H9 (cell line): ENCODE measurements at regions not wholly inside any gene's neighbourhood (a gene's known extent, or its start where the extent isn't known, plus 50 kb on each side); places are given as distances from the start of the nearest gene placed in this dataset.

Experiments
- DNase-seq: peaks from one replicate; pipeline ENCODE4 v3.0.0-alpha.2; 2017
- H2AFZ ChIP-seq: one replicate; pipeline ENCODE4 v1.6.1; 2013; ENCODE audit warnings: mild to moderate bottlenecking, low read length, control low read depth, moderate library complexity
- H2AK5ac ChIP-seq: 2 replicates; pipeline ENCODE4 v1.6.1; 2013; ENCODE audit warnings: low read length, control low read depth, mixed read lengths; ENCODE audit not compliant: insufficient read length
- H2BK120ac ChIP-seq: one replicate; pipeline ENCODE4 v1.6.1; 2013; ENCODE audit warnings: low read depth, mild to moderate bottlenecking, low read length, control low read depth, inconsistent platforms; ENCODE audit not compliant: poor library complexity, severe bottlenecking
- H2BK12ac ChIP-seq: 2 replicates; pipeline ENCODE4 v1.6.1; 2013; ENCODE audit warnings: low read length, control low read depth, mixed read lengths, low read depth; ENCODE audit not compliant: insufficient read length
- H2BK15ac ChIP-seq: 2 replicates; pipeline ENCODE4 v1.6.1; 2013; ENCODE audit warnings: low read depth, low read length, control low read depth
- H2BK20ac ChIP-seq: one replicate; pipeline ENCODE4 v1.6.1; 2013; ENCODE audit warnings: low read depth, mild to moderate bottlenecking, low read length, control low read depth, inconsistent platforms; ENCODE audit not compliant: poor library complexity, severe bottlenecking
- H2BK5ac ChIP-seq: 2 replicates; pipeline ENCODE4 v1.6.1; 2013; ENCODE audit warnings: low read length, control low read depth, mixed read lengths; ENCODE audit not compliant: insufficient read length
- H3K14ac ChIP-seq: 2 replicates; pipeline ENCODE4 v1.6.1; 2013; ENCODE audit warnings: low read length, control low read depth; ENCODE audit not compliant: insufficient read depth
- H3K18ac ChIP-seq: 2 replicates; pipeline ENCODE4 v1.6.1; 2013; ENCODE audit warnings: low read depth, mild to moderate bottlenecking, mixed read lengths, low read length, control low read depth; ENCODE audit not compliant: insufficient read length
- H3K23ac ChIP-seq: 2 replicates; pipeline ENCODE4 v1.6.1; 2013; ENCODE audit warnings: low read length, control low read depth, mixed read lengths, low read depth; ENCODE audit not compliant: insufficient read length
- H3K23me2 ChIP-seq: 2 replicates; pipeline ENCODE4 v1.6.1; 2013; ENCODE audit warnings: low read depth, mild to moderate bottlenecking, mixed read lengths, low read length, control low read depth; ENCODE audit not compliant: insufficient read length, poor library complexity, severe bottlenecking
- H3K27ac ChIP-seq: 2 replicates; pipeline ENCODE4 v1.5.1; 2013; ENCODE audit warnings: low read length, control low read depth, mixed read lengths, low read depth; ENCODE audit not compliant: insufficient read length
- H3K27me3 ChIP-seq: 2 replicates; pipeline ENCODE4 v1.6.1; 2013; ENCODE audit warnings: low read length, control low read depth, inconsistent platforms; ENCODE audit not compliant: insufficient read depth
- H3K4ac ChIP-seq: 2 replicates; pipeline ENCODE4 v1.6.1; 2013; ENCODE audit warnings: low read depth, mild to moderate bottlenecking, control low read depth, inconsistent platforms, low read length, moderate library complexity
- H3K4me1 ChIP-seq: 2 replicates; pipeline ENCODE4 v1.6.1; 2013; ENCODE audit warnings: low read length, control low read depth, inconsistent platforms; ENCODE audit not compliant: insufficient read depth
- H3K4me2 ChIP-seq: 2 replicates; pipeline ENCODE4 v1.6.1; 2013; ENCODE audit warnings: low read length, control low read depth, mixed read lengths; ENCODE audit not compliant: insufficient read length, insufficient read depth
- H3K56ac ChIP-seq: 2 replicates; pipeline ENCODE4 v1.6.1; 2013; ENCODE audit warnings: low read depth, mild to moderate bottlenecking, mixed read lengths, low read length, control low read depth; ENCODE audit not compliant: insufficient read length
- H3K79me1 ChIP-seq: 2 replicates; pipeline ENCODE4 v1.6.1; 2013; ENCODE audit warnings: low read depth, mild to moderate bottlenecking, moderate library complexity, low read length, control low read depth, inconsistent platforms; ENCODE audit not compliant: insufficient read depth, poor library complexity, severe bottlenecking
- H3K79me2 ChIP-seq: 2 replicates; pipeline ENCODE4 v1.6.1; 2013; ENCODE audit warnings: low read length, control low read depth, inconsistent platforms; ENCODE audit not compliant: insufficient read depth
- H3K9ac ChIP-seq: 2 replicates; pipeline ENCODE4 v1.6.1; 2013; ENCODE audit warnings: low read length, control low read depth, mixed read lengths; ENCODE audit not compliant: insufficient read length; ENCODE audit errors: extremely low read depth
- H3K9me3 ChIP-seq: one replicate; pipeline ENCODE4 v1.6.1; 2013; ENCODE audit warnings: low read depth, low read length, inconsistent platforms; ENCODE audit not compliant: control insufficient read depth
- H3T11ph ChIP-seq: one replicate; pipeline ENCODE4 v1.6.1; 2013; ENCODE audit warnings: mild to moderate bottlenecking, low read length, control low read depth, inconsistent platforms
- H4K20me1 ChIP-seq: one replicate; pipeline ENCODE4 v1.6.1; 2013; ENCODE audit not compliant: control insufficient read depth, insufficient read length, insufficient read depth
- H4K5ac ChIP-seq: 2 replicates; pipeline ENCODE4 v1.6.1; 2013; ENCODE audit warnings: low read depth, mild to moderate bottlenecking, mixed read lengths, low read length, control low read depth; ENCODE audit not compliant: insufficient read length
- H4K8ac ChIP-seq: replicated peaks from 2 replicates; pipeline ENCODE4 v1.6.1; 2013; ENCODE audit warnings: low read length, control low read depth, mixed read lengths, low read depth; ENCODE audit not compliant: insufficient read length
- H4K91ac ChIP-seq: 2 replicates; pipeline ENCODE4 v1.6.1; 2013; ENCODE audit warnings: low read depth, mild to moderate bottlenecking, moderate library complexity, mixed read lengths, low read length, control low read depth; ENCODE audit not compliant: insufficient read length
- H3K27ac Mint-ChIP-seq, 3 experiments: 2 replicates in 2 of 3; 3 replicates in 1 of 3; pipeline ENCODE4 v1.8.0; 2020 to 2021; ENCODE audit warnings: mixed read lengths in 3 of 3, mild to moderate bottlenecking in 1 of 3, moderate library complexity in 1 of 3
- H3K27me3 Mint-ChIP-seq: 2 replicates; pipeline ENCODE4 v1.8.0; 2021; ENCODE audit warnings: low read depth, mild to moderate bottlenecking, moderate library complexity, mixed read lengths
- H3K36me3 Mint-ChIP-seq, 3 experiments: 2 replicates in 2 of 3; 3 replicates in 1 of 3; pipeline ENCODE4 v1.8.0; 2020 to 2021; ENCODE audit warnings: low read depth in 3 of 3, mixed read lengths in 3 of 3; ENCODE audit not compliant: insufficient read depth in 1 of 3
- H3K4me1 Mint-ChIP-seq, 2 experiments: 2 replicates each; pipeline ENCODE4 v1.8.0; 2020; ENCODE audit warnings: mixed read lengths in 2 of 2
- H3K4me3 Mint-ChIP-seq, 2 experiments: 2 replicates in 1 of 2; 3 replicates in 1 of 2; pipeline ENCODE4 v1.8.0; 2020 to 2021; ENCODE audit warnings: mild to moderate bottlenecking in 2 of 2, mixed read lengths in 2 of 2, moderate library complexity in 1 of 2
- H3K9me3 Mint-ChIP-seq, 2 experiments: 2 replicates in 1 of 2; 3 replicates in 1 of 2; pipeline ENCODE4 v1.8.0; 2020; ENCODE audit warnings: mild to moderate bottlenecking in 2 of 2, mixed read lengths in 2 of 2, moderate library complexity in 1 of 2
- CTCF ChIP-seq: fragments of 200-600 bp; sonication (generic); conservative IDR thresholded peaks from 3 replicates; pipeline ENCODE4 v1.8.0; 2021; ENCODE audit warnings: antibody characterized with exemption, mild to moderate bottlenecking
- WGBS: extraction: QIAGEN DNeasy Blood & Tissue Kit; methylation state at CpG from one replicate; pipeline ENCODE4 v1.1.7; 2013; ENCODE audit warnings: missing lambda C conversion rate, low lambda C conversion rate, mixed read lengths; ENCODE audit not compliant: insufficient read length; ENCODE audit errors: extremely low coverage; 5-methylcytosine and 5-hydroxymethylcytosine counted together

DNA sequence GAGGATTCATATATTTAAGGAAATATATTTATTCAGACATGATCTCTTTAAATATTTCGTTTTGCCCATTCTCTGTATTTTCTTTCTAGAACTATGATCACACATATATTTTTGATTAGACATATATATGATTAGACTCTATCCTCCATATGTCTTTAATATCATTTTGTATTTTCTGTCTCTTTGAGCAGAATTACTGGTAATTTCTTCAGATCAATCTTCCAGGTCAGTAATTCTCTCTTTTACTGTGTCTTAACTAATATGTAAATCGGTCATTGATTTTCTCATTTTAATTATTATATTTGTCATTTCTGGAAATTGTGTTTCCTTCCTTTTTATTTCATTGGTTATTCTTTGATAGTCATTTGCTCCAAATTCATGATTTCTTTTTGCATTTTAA lies 586.2 kb downstream of the NR2F2 start:
- no peaks in the 10 kb centered on the region for H3K27me3 Mint-ChIP-seq
- H3K18ac ChIP-seq = no peak overlapping the region
- H2BK15ac ChIP-seq = no peak overlapping the region
- H3K4me3 Mint-ChIP-seq = no peak overlapping the region
- no peaks in the 10 kb centered on the region for H3K4me1 ChIP-seq
- no peak for DNase-seq
- H3K23ac ChIP-seq = no peak overlapping the region
- no peaks in the 10 kb centered on the region for H3K23me2 ChIP-seq
- no peak overlapping the region for H3K14ac ChIP-seq
- H3K36me3 Mint-ChIP-seq = peaks cover 7 to 35% (median 19%) of the 10 kb centered on the region in 3 experiments
- H3K56ac ChIP-seq = no peak overlapping the region
- H4K8ac ChIP-seq = no peak overlapping the region
- H3K79me2 ChIP-seq = no peaks in the 10 kb centered on the region
- no peak overlapping the region for H3K9ac ChIP-seq
- no CpG with 5 or more reads among the region's 2 CpGs for WGBS
- H3K27ac Mint-ChIP-seq = no peak overlapping the region
- no peak overlapping the region for H4K91ac ChIP-seq
- H3K4me1 Mint-ChIP-seq = no peaks in the 10 kb centered on the region
- no peak overlapping the region for H3K27ac ChIP-seq
- no peaks in the 10 kb centered on the region for H4K20me1 ChIP-seq
- no peak overlapping the region for H2AK5ac ChIP-seq
- H4K5ac ChIP-seq = no peak overlapping the region
- peaks cover 33 to 40% of the 10 kb centered on the region in 2 experiments for H3K9me3 Mint-ChIP-seq
- no peaks in the 10 kb centered on the region for H3K79me1 ChIP-seq
- no peak overlapping the region for H3K4me2 ChIP-seq
- no peaks in the 10 kb centered on the region for H3K27me3 ChIP-seq
- H2BK5ac ChIP-seq = no peak overlapping the region
- no peak overlapping the region for H2BK120ac ChIP-seq
- no peak overlapping the region for H3T11ph ChIP-seq
- H2BK20ac ChIP-seq = no peak overlapping the region
- no peak overlapping the region for H2AFZ ChIP-seq
- peaks cover 6% of the 10 kb centered on the region for H3K9me3 ChIP-seq
- no peak for TF ChIP-seq CTCF
- H3K4ac ChIP-seq = no peak overlapping the region
- H2BK12ac ChIP-seq = no peak overlapping the region
